Prostate gland (tissue), 2 donors: ENCODE measurements at regions not wholly inside any gene's neighbourhood (a gene's known extent, or its start where the extent isn't known, plus 50 kb on each side); places are given as distances from the start of the nearest gene placed in this dataset.

Source experiments
- DNase-seq: peaks from one replicate; pipeline ENCODE4 v3.0.0-alpha.2; 2019; ENCODE audit warnings: low spot score
- H3K27ac ChIP-seq, 2 donors: fragments of 200-600 bp; sonication (generic); 2 replicates each; pipeline ENCODE4 v1.5.1; 2017 to 2019
- H3K27me3 ChIP-seq: fragments of 200-600 bp; sonication (generic); replicated peaks from 2 replicates; pipeline ENCODE4 v1.5.1; 2019; ENCODE audit not compliant: insufficient read depth
- H3K36me3 ChIP-seq, 2 donors: fragments of 200-600 bp; sonication (generic); 1 replicate in 1 of 2; 2 replicates in 1 of 2; pipeline versions ENCODE4 v1.5.1 to v1.8.1; 2017 to 2019
- H3K4me1 ChIP-seq: fragments of 200-600 bp; sonication (generic); replicated peaks from 2 replicates; pipeline ENCODE4 v1.5.1; 2019
- H3K4me3 ChIP-seq, 2 donors: fragments of 200-600 bp; sonication (generic); 2 replicates each; pipeline ENCODE4 v1.5.1; 2017 to 2019
- H3K9me3 ChIP-seq: fragments of 200-600 bp; sonication (generic); 2 replicates; pipeline ENCODE4 v1.5.1; 2017
- CTCF ChIP-seq, 4 experiments: fragments of 200-600 bp in 2 of 4; fragments of 450-650 bp in 2 of 4; sonication (generic) in 2 of 4; IDR thresholded peaks; 1 replicate in 3 of 4; 2 replicates in 1 of 4; pipeline ENCODE4 v1.5.1; 2016 to 2019; ENCODE audit warnings: antibody characterized with exemption in 4 of 4, mild to moderate bottlenecking in 2 of 4, moderate library complexity in 2 of 4
- POLR2A ChIP-seq: fragments of 450-650 bp; IDR thresholded peaks from one replicate; pipeline ENCODE4 v1.6.1; 2016; ENCODE audit warnings: antibody characterized with exemption, mild to moderate bottlenecking
- POLR2AphosphoS5 ChIP-seq: sonication (generic); formaldehyde crosslinking; IDR thresholded peaks from one replicate; pipeline ENCODE4 v1.6.1; 2017; ENCODE audit warnings: antibody characterized with exemption
- WGBS: methylation state at CpG from one replicate; pipeline ENCODE4 v1.1.5; 2018; 5-methylcytosine and 5-hydroxymethylcytosine counted together
- intact Hi-C: fragments of 100-400 bp; cut with DNase I; formaldehyde crosslinking; loops from one replicate; pipeline ENCODE4 v1.14.2; 2022

DNA sequence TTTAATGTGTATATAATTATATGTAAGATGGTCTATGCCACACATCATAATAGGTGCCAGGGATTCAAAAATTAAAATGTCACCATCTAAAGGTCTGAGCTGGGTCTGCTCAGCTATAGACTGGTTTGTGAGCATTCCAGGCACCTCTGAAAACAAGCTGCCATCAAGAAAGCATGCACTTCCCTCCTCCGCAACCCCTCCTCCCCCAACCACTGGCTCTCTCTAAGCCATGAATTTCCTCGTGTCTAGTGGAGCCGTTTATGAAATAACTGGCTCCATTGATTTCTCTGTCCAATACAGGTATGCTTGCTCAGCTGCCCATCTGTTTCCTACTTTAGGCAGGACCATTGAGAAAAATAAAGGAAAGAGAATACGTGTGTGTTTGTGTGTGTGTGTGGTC is 522.6 kb upstream of the PLXNA2 start:
- H3K9me3 ChIP-seq, result no peaks in the 10 kb centered on the region
- 54% methylated on average over 4 of the region's 4 CpGs for WGBS
- no peak overlapping the region for H3K4me3 ChIP-seq
- intact Hi-C loops, result no loop called here
- H3K27ac ChIP-seq, result no peak overlapping the region
- no peaks in the 10 kb centered on the region for H3K36me3 ChIP-seq
- no peak for TF ChIP-seq CTCF (IDR thresholded peaks at IDR 0.05)
- TF ChIP-seq POLR2AphosphoS5, result no peak
- TF ChIP-seq POLR2A, result no peak
- H3K4me1 ChIP-seq, result no peaks in the 10 kb centered on the region
- no peak for DNase-seq
- no peaks in the 10 kb centered on the region for H3K27me3 ChIP-seq

GRCh38 chr1:208767816-208768215 is 523.6 kb upstream of the PLXNA2 start:
- TF ChIP-seq POLR2A (no peak), POLR2AphosphoS5 (no peak), CTCF (IDR thresholded peaks at IDR 0.05) (no peak)
- 80% methylated on average over 3 of the region's 3 CpGs for WGBS
- Histone ChIP-seq H3K27me3 (no peaks in the 10 kb centered on the region), H3K9me3 (no peaks in the 10 kb centered on the region), H3K27ac (no peak overlapping the region), H3K4me3 (no peak overlapping the region), H3K36me3 (no peaks in the 10 kb centered on the region), H3K4me1 (no peaks in the 10 kb centered on the region)
- intact Hi-C loops, result no loop called here
- no peak for DNase-seq

- Histone ChIP-seq H3K9me3 (no peaks in the 10 kb centered on the region), H3K36me3 (no peaks in the 10 kb centered on the region), H3K27ac (no peak overlapping the region), H3K4me1 (no peaks in the 10 kb centered on the region), H3K27me3 (no peaks in the 10 kb centered on the region), H3K4me3 (no peak overlapping the region)
- no peak for DNase-seq
- WGBS, result 92% methylated on average over 4 of the region's 4 CpGs
- intact Hi-C loops, result no loop called here
- no peak for TF ChIP-seq POLR2AphosphoS5
Measured at GRCh38 chr1:208772891-208773290, 528.7 kb upstream of the PLXNA2 start.

DNA sequence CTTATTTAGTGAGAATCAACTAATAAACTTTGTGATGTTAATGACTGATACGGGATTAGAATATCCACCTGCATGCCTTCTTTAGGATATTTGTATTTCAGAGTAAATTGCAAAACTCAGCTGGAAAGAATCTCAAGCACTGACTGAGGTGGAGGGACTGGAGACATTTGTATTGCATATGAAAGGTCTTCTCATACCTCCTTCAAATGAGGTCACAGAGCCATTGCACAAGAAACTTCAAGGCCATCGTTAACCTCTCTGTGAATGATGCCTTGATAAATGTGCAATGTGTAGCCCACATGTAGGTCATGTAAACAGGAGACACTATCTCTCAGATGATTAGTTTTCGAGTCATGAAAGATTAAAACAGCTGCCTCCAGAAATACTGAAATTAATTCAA is 531.7 kb upstream of the PLXNA2 start:
- 80% methylated on average over 3 of the region's 3 CpGs for WGBS
- Histone ChIP-seq H3K4me1 (no peaks in the 10 kb centered on the region), H3K4me3 (no peak overlapping the region), H3K9me3 (no peaks in the 10 kb centered on the region), H3K27ac (no peak overlapping the region), H3K27me3 (no peaks in the 10 kb centered on the region), H3K36me3 (no peaks in the 10 kb centered on the region)
- no peak for DNase-seq
- intact Hi-C loops, result no loop called here
- no peak for TF ChIP-seq POLR2A
- TF ChIP-seq POLR2AphosphoS5, result no peak
- no peak for TF ChIP-seq CTCF (IDR thresholded peaks at IDR 0.05)

GRCh38 chr1:208778417-208778816 is 534.2 kb upstream of the PLXNA2 start:
- DNase-seq, result no peak
- no peak overlapping the region for H3K4me3 ChIP-seq
- H3K27me3 ChIP-seq, result no peaks in the 10 kb centered on the region
- no peaks in the 10 kb centered on the region for H3K4me1 ChIP-seq
- intact Hi-C loops, result no loop called here
- no peaks in the 10 kb centered on the region for H3K9me3 ChIP-seq
- 61% methylated on average over 6 of the region's 6 CpGs for WGBS
- TF ChIP-seq CTCF (IDR thresholded peaks at IDR 0.05), result no peak
- no peak for TF ChIP-seq POLR2AphosphoS5
- TF ChIP-seq POLR2A, result no peak
- no peak overlapping the region for H3K27ac ChIP-seq
- no peaks in the 10 kb centered on the region for H3K36me3 ChIP-seq
